HG02938 (cell line): ENCODE measurements at regions not wholly inside any gene's neighbourhood (a gene's known extent, or its start where the extent isn't known, plus 50 kb on each side); places are given as distances from the start of the nearest gene placed in this dataset.

Experiments used
- ATAC-seq: cut with Tn5 transposase; IDR thresholded peaks from one replicate; pipeline ENCODE4 v1.9.1; 2021; ENCODE audit warnings: mild to moderate bottlenecking, moderate library complexity; ENCODE audit not compliant: unreplicated experiment

GRCh38 chr16:62253966-62254365 is 217.7 kb upstream of the CDH8 start:
- no peak for ATAC-seq

DNA sequence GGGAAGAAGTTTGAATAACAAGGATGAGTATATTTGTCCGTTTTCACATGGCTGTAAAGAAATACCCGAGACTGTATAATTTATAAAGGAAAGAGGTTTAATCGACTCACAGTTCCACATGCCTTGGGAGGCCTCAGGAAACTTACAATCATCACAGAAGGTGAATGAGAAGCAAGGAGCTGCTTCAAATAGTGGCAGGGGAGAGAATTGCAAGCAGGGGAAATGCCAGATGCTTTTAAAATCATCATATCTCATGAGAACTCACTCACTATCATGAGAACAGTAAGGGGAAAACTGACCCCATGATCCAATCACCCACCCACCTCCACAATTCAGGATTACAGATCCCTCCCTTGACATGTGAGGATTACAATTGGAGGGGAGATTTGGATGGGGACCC is 212.8 kb upstream of the CDH8 start:
- no peak for ATAC-seq

DNA sequence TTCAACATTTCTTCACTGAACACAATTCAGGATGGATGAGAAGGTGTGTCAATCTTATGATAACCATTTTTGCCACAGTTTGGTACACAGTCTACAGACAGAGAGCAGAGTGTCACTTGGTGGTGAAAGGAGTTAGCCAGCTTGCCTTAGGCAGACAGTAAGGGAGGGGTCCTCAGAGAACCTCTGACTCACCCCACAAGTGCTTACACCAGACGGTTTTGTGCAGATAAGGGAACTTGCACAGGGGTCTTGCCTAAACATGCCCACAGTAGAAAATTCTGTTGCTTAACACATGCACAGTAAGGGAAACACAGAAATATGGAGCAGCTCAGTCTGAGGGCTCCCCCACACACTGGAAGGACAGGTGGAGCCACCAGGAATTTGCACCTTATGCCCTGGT is 204.5 kb upstream of the CDH8 start:
- no peak for ATAC-seq

DNA sequence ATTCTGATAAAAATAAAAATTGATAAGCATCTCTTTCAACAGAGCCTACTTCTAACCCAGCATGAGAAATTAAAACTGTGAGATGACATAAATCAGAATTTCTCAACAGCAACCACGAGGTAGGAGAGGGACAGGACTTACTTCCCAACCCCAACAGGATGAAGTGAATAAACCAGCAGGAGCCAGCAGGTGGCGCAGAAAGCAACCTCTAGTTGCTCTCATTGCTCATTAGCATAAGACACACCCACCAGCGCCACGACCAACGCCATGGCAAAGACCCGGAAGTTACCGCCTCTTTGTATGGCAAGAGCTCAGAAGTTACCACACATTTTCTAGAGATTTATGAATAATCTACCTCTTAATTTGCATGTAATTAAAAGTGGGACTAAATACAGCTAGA is 189.4 kb upstream of the CDH8 start:
- no peak for ATAC-seq

DNA sequence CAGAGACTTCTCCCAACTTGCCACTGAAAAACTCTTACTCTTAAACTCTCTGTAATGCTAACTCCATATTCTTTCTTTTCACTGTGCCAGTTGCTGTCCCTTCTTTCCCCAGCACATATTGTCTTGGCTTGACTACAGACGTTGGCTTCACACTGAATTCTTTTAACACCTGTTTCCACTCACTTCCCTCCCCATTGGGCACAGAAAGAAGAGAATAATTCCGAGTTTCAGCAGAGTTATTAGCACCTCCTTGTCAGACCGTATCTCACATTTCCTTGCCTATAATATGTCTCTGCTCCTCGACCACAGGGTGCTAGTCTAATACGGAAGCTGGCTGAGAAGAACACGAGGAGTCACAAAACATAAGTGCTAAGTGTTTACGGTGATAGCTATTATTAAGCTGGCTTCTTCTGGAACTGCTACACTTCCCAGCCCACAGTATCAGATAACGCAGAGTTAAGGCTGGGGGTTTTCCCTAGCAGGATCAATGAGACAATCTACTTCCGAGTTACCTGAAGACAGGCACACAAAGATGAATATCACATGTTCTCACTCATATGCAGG is 188.5 kb upstream of the CDH8 start:
- ATAC-seq = no peak

GRCh38 chr16:62216837-62217236 is 180.6 kb upstream of the CDH8 start:
- no peak for ATAC-seq

DNA sequence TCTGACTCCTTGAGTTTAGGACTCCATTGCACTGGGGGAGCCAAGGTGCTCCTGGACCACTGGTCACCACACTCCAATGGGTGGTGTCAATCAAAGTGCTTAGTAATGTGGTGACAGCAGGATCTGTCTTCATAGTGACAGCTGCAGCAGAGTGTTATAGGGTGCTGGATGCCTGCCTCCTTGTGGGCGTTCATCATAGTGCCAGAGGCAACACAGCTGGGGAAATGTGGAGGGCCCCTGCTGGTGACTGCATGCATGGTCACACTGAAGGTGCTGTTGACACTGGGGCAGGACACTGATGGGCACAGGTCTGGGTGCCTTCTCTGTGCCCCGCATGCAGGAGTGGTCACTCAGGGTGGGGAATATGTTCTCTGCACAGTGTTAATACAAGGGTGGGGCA is 177.5 kb upstream of the CDH8 start:
- no peak for ATAC-seq

- no peak for ATAC-seq
Measured at GRCh38 chr16:62208934-62209333, 172.7 kb upstream of the CDH8 start.

DNA sequence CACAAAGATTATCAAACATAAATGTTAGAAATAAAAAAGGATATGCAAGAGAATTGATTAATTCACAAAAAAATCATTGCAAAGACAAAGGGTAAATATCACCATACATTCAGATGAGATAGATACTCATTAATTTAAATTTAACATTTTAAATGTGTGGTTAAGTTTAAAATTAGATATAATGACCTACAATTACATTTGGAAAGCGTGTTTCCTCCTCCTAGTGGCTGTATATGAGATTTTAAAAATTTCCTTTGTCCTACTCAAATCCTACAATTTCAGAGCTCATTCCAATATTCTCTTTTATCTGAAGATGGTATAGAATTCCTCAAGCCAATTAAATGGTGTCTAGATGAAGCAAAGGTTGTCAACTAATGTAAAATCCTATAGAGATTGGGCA is 169.2 kb upstream of the CDH8 start:
- no peak for ATAC-seq

GRCh38 chr16:62201911-62202310 is 165.7 kb upstream of the CDH8 start:
- ATAC-seq = no peak

DNA sequence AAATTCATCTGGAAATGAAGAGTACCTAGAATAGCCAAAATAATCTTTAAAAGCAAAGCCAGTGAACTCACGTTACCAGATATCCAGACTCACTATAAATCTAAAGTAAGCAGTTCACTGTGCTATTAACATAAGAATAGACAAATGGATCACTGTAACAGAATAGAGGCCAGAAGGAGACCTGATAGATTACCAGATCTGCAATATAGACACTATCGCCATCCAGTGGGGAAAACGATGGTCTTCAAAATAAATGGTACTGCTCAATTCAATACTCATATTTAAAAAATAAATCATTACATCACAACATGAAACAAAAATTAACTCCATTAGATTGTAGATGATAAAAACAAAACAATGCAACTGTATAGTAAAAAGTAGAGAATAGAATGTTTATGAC is 158.6 kb upstream of the CDH8 start:
- no peak for ATAC-seq

DNA sequence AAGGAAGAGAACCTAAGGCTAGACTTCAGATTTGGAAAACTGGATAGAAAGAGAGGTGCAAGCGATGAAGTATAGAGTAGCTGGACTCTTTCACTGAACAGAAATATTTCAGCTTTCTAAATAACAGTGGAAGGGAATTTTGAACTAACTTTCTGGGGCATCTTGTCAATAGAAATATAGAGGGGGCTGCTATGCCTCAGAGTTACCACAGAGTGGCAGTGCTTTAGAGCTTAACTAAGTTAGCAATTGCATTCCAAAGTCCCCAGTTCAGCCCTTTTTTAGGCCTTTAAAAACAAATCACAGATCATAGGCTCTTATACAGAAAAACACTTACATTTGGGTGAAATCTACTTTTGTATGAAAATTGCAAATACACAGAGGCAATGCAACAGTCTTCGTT is 154.2 kb upstream of the CDH8 start:
- ATAC-seq = no peak

DNA sequence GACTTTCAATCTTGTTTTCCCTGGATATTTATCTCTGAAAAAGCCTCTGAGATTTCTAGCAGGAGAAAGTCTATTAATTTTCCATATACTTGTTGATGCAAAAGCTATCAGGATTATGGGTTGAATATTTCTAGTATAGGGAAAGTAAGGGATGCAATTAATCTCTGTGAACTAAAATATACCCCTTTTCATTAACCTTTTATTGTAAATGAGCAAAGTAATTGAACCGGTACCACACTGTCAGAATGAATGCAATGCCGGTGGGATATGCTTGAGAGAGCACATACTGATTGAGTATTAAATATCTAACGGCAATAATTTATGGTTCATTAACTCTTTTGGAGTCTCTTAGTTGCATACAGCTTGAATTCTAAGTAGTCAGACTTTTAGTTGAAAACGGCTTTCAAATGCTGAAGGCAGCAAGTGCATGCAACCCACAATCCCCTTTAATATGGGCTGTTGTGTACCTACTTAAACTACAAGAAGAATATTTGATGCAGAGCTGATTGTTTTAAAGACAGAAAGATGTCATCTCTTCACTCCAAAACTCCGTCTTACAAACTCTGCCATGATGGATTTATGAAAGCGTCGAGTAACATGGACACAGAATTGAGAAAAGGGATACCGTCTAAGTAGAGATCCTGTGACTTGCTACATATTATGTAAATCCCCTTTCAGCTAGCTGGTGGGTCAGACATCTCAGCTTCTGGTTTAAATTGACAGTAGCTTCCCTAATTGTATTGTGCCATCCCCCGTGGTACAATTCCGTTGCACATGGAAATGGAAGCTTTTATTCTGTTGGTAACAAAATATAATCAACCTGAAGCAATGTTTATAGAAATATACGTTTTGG is 141.3 kb upstream of the CDH8 start:
- ATAC-seq = no peak

DNA sequence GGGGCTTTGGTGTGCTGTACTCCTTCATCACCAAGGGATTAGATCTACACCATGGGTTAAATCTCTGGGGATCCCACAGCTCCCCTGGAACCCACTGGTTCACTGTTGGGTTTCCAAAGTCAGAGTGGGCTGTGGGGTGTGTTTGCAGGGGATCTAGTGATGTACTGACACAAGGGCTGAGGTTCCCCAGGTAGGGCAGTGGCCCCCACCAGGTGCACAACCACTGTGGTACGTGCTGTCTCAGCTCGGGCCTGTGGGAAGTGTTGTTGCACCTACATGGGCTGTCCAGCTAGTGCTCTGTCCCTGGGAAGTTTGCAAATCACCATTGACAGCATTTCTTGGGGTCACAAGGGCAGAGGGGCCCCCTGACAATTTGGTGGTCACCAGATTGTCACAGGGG is 134.4 kb upstream of the CDH8 start:
- no peak for ATAC-seq

- ATAC-seq = no peak
Measured at GRCh38 chr16:62167551-62167950, 131.3 kb upstream of the CDH8 start.

- no peak for ATAC-seq
Measured at GRCh38 chr16:62157544-62157943, 121.3 kb upstream of the CDH8 start.

GRCh38 chr16:62156971-62157370 is 120.7 kb upstream of the CDH8 start:
- ATAC-seq = no peak

GRCh38 chr16:62149631-62150030 is 113.4 kb upstream of the CDH8 start:
- ATAC-seq = no peak

- no peak for ATAC-seq
Measured at GRCh38 chr16:62137996-62138395, 101.8 kb upstream of the CDH8 start.

GRCh38 chr16:62135911-62136310 is 99.7 kb upstream of the CDH8 start:
- ATAC-seq = no peak

DNA sequence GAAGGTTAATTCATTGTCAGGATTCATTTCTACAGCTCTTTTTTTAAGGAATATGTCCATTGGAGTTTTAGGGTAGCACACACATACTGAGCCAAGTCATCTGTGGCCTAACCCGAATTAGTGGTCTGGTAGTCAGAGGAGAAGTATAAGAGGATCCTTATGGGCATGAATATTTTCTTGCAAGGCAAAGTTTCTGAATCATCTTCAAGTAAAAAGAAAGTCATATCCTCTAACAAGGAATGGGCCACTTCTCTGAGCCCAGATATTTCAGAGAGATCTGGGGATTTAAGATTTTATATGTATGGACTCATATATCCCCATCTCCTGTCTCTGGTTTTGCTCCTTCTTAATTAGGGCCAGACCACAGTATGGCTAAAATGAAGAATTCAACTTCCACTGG is 99.2 kb upstream of the CDH8 start:
- no peak for ATAC-seq

- ATAC-seq = no peak
Measured at GRCh38 chr16:62130101-62130500, 93.9 kb upstream of the CDH8 start.

DNA sequence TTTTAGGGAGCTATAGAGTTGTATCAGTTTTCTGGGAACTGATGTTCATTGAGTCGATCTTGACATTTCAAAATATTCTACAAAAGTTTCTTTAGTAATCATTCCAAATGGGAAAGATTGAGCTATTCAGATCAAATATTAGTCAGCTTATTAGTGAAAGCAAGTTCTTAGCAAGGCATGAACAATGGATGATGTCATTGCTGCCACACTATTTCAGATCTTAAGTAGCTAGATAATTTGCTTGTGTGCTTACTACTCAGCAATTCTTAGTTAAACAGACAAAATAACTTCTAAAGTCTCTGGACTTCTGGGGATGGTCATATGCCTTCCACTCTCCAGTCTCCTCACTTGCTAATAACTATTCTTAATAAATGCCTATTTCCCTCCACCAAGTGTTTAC is 69.0 kb upstream of the CDH8 start:
- ATAC-seq = no peak
